ENCODE measurements at regions not wholly inside any gene's neighbourhood (a gene's known extent, or its start where the extent isn't known, plus 50 kb on each side); places are given as distances from the start of the nearest gene placed in this dataset.

DNA sequence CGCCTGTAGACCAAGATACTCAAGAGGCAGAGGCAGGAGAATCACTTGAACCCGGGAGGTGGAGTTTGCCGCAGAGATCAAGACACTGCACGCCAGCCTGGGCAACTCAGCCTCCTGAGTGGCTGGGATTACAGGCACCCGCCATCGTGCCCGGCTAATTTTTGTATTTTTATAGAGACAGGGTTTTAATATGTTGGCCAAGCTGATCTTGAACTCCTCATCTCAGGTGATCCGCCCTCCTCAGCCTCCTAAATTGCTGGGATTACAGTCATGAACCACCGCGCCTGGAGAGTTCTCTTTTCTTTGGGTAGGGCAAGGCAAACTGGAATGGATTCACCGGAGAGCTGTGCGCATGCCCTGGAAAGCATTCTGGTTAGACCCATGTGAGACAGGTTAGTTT, 179.3 kb upstream of the ALG10B start:
- Mint-ChIP-seq H3K4me3 (no peak overlapping the region), H3K27ac (no peak overlapping the region), H3K9me3 (peaks cover 11% of the 10 kb centered on the region), H3K27me3 (ENCODE audit: low read depth) (peaks cover 3% of the 10 kb centered on the region), H3K36me3 (ENCODE audit: low read depth) (no peaks in the 10 kb centered on the region), H3K4me1 (no peaks in the 10 kb centered on the region)
- TF ChIP-seq, protein P1, sequence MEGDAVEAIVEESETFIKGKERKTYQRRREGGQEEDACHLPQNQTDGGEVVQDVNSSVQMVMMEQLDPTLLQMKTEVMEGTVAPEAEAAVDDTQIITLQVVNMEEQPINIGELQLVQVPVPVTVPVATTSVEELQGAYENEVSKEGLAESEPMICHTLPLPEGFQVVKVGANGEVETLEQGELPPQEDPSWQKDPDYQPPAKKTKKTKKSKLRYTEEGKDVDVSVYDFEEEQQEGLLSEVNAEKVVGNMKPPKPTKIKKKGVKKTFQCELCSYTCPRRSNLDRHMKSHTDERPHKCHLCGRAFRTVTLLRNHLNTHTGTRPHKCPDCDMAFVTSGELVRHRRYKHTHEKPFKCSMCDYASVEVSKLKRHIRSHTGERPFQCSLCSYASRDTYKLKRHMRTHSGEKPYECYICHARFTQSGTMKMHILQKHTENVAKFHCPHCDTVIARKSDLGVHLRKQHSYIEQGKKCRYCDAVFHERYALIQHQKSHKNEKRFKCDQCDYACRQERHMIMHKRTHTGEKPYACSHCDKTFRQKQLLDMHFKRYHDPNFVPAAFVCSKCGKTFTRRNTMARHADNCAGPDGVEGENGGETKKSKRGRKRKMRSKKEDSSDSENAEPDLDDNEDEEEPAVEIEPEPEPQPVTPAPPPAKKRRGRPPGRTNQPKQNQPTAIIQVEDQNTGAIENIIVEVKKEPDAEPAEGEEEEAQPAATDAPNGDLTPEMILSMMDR (IDR thresholded peaks at IDR 0.05; ENCODE audit: unreplicated experiment in 3 of 3), result no peak

DNA sequence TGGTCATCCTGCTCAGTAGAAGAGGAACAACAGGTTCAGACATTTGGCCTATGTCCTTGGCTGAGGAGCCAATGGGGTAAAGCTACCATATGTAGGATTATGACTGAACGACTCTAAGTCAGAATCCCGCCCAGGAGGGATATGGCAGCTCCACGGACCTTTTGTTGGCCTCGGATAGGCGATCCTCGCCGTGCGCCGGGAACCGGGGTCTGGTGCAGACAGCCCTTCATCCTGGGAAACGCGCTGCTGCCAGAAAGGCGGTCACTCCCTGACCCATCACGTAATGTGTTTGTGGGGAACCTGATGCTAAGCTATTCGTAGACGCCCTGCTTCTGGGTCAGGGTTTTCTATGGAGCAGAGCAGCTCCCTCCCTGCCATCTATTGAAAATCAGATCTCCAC, 178.9 kb upstream of the ALG10B start:
- Mint-ChIP-seq H3K27me3 (ENCODE audit: low read depth) (peaks cover 3% of the 10 kb centered on the region), H3K4me3 (no peak overlapping the region), H3K36me3 (ENCODE audit: low read depth) (no peaks in the 10 kb centered on the region), H3K4me1 (no peaks in the 10 kb centered on the region), H3K27ac (no peak overlapping the region), H3K9me3 (peaks cover 7% of the 10 kb centered on the region)
- TF ChIP-seq, protein P1 (IDR thresholded peaks at IDR 0.05; ENCODE audit: unreplicated experiment in 3 of 3), result no peak

- peaks cover 3% of the 10 kb centered on the region for H3K27me3 Mint-ChIP-seq (ENCODE audit: low read depth)
- no peaks in the 10 kb centered on the region for H3K36me3 Mint-ChIP-seq (ENCODE audit: low read depth)
- H3K4me3 Mint-ChIP-seq, result peak overlapping the region in 2 of 3 experiments; percentile 13 to 60
- H3K27ac Mint-ChIP-seq, result no peak overlapping the region
- TF ChIP-seq, protein P1 (IDR thresholded peaks at IDR 0.05; ENCODE audit: unreplicated experiment in 3 of 3), result peak; percentile 91 to 97 (median 95)
- H3K9me3 Mint-ChIP-seq, result peaks cover 6% of the 10 kb centered on the region
- H3K4me1 Mint-ChIP-seq, result no peaks in the 10 kb centered on the region
Measured at GRCh38 chr12:38138225-38139221, 178.1 kb upstream of the ALG10B start.

DNA sequence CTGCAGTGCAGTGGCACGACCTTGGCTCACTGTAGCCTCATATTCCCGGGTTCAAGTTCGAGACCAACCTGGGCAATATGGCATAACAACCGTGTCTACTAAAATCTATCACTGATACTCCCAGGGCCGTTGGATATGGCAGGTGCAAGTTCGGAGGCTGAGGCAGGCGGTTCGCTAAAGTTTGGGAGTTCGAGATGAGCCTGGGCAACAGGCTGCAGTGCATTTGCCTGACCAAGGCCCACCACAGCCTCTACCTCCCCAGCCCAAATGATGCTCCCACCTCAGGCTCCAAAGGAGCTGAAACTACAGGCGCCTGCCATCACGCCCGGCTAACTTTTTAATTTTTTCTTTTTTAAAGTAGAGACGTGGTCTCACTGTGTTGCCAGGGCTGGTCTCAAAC, 177.1 kb upstream of the ALG10B start:
- Mint-ChIP-seq H3K27ac (no peak overlapping the region), H3K36me3 (ENCODE audit: low read depth) (no peaks in the 10 kb centered on the region), H3K4me1 (no peaks in the 10 kb centered on the region), H3K4me3 (no peak overlapping the region), H3K27me3 (ENCODE audit: low read depth) (peaks cover 3% of the 10 kb centered on the region), H3K9me3 (peaks cover 8% of the 10 kb centered on the region)
- TF ChIP-seq, protein P1 (IDR thresholded peaks at IDR 0.05; ENCODE audit: unreplicated experiment in 3 of 3), result no peak

DNA sequence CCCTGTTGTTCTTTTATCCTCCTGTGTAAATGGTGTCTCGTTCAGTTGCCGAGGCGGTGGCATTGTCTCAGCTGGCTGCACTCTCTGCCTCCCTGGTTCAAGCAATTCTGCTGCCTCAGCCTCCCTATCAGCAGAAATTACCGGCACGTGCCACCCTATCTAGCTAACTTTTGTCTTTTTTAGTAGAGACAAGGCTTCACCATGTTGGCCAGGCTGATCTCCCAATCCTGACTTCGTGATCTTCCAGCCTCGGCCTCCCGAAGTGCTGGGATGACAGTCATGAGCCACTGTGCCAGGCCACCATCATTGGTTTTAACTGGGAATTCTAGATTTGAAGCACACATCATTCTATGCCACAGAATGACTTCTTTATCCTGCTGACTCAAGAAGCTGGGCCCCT, 175.3 kb upstream of the ALG10B start:
- TF ChIP-seq, protein P1 (IDR thresholded peaks at IDR 0.05; ENCODE audit: unreplicated experiment in 3 of 3), result no peak
- Mint-ChIP-seq H3K9me3 (peaks cover 17% of the 10 kb centered on the region), H3K27ac (no peak overlapping the region), H3K4me3 (no peak overlapping the region), H3K36me3 (ENCODE audit: low read depth) (no peaks in the 10 kb centered on the region), H3K27me3 (ENCODE audit: low read depth) (peaks cover 3% of the 10 kb centered on the region), H3K4me1 (no peaks in the 10 kb centered on the region)

Data from nephron (organoid).